NCI-H345 treated with DMSO at 0.1 percent for 48 hours (cell line): ENCODE measurements at regions not wholly inside any gene's neighbourhood (a gene's known extent, or its start where the extent isn't known, plus 50 kb on each side); places are given as distances from the start of the nearest gene placed in this dataset.

Experiments
- DNase-seq: peaks from one replicate; lab custom pipeline; 2025; ENCODE audit not compliant: unreplicated experiment; lab: John Stamatoyannopoulos, UW

- no peak for DNase-seq
These were observed 256.9 kb downstream of the ATXN7L3B start for GRCh38 chr12:74794522-74794921.

GRCh38 chr12:74801625-74802024 is 264.0 kb downstream of the ATXN7L3B start:
- DNase-seq, result no peak

- DNase-seq, result no peak
These were observed 279.0 kb downstream of the ATXN7L3B start for GRCh38 chr12:74816398-74817175.

- DNase-seq, result no peak
These were observed 279.9 kb downstream of the ATXN7L3B start for GRCh38 chr12:74817499-74817898.

GRCh38 chr12:74818412-74818811 is 280.8 kb downstream of the ATXN7L3B start:
- no peak for DNase-seq

- DNase-seq, result no peak
These were observed 282.7 kb downstream of the ATXN7L3B start for GRCh38 chr12:74820324-74820723.

- DNase-seq, result no peak
These were observed 298.9 kb downstream of the ATXN7L3B start for GRCh38 chr12:74836567-74836966.

GRCh38 chr12:74846116-74846515 is 308.5 kb downstream of the ATXN7L3B start:
- no peak for DNase-seq

GRCh38 chr12:74847169-74847568 is 309.5 kb downstream of the ATXN7L3B start:
- DNase-seq, result no peak

GRCh38 chr12:74848006-74848405 is 310.4 kb downstream of the ATXN7L3B start:
- DNase-seq, result no peak

- no peak for DNase-seq
These were observed 312.2 kb downstream of the ATXN7L3B start for GRCh38 chr12:74849801-74850200.

- DNase-seq, result no peak
These were observed 334.2 kb downstream of the ATXN7L3B start for GRCh38 chr12:74871817-74872216.

GRCh38 chr12:74885775-74886174 is 323.9 kb downstream of the KCNC2 start:
- DNase-seq, result no peak

- DNase-seq, result no peak
These were observed 320.6 kb downstream of the KCNC2 start for GRCh38 chr12:74889073-74889472.

GRCh38 chr12:74889563-74890236 is 319.9 kb downstream of the KCNC2 start:
- DNase-seq, result no peak

GRCh38 chr12:74890237-74890599 is 319.4 kb downstream of the KCNC2 start:
- no peak for DNase-seq

- DNase-seq, result no peak
These were observed 318.5 kb downstream of the KCNC2 start for GRCh38 chr12:74891083-74891668.

- no peak for DNase-seq
These were observed 317.5 kb downstream of the KCNC2 start for GRCh38 chr12:74892057-74892633.

GRCh38 chr12:74896186-74896585 is 313.5 kb downstream of the KCNC2 start:
- DNase-seq, result no peak

GRCh38 chr12:74897425-74898211 is 312.0 kb downstream of the KCNC2 start:
- no peak for DNase-seq
